ENCODE measurements at regions not wholly inside any gene's neighbourhood (a gene's known extent, or its start where the extent isn't known, plus 50 kb on each side); places are given as distances from the start of the nearest gene placed in this dataset.

DNA sequence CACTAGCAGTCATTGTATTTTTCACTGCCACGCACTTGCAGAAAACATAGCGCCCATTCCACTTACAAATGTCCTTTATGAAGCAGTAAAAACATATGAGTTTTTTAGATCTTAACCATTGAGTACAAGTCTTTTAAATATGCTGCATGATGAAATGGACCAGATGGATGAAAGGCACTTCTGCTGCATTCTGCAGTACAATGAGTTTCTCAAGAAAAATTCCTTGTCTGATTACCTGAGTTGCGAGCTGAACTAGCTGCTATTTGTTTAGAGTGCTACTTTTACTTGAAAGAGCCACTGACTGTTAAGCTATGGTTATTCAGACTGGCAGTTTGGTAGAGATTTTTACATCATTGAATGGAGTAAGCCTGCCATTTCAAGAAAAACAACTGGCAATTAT, 825.5 kb upstream of the ACVR2A start:
- H3K4me1 ChIP-seq: no peaks in the 10 kb centered on the region
- H3K27ac ChIP-seq: no peak overlapping the region
- intact Hi-C loops (cut with DNase I; ENCODE audit: low total_unique reads): no loop called here
- no peaks in the 10 kb centered on the region for H3K36me3 ChIP-seq (ENCODE audit: low read depth, missing control alignments)
- H3K27me3 ChIP-seq: no peaks in the 10 kb centered on the region
- TF ChIP-seq POLR2A (IDR thresholded peaks at IDR 0.05): no peak
- TF ChIP-seq, protein P1, sequence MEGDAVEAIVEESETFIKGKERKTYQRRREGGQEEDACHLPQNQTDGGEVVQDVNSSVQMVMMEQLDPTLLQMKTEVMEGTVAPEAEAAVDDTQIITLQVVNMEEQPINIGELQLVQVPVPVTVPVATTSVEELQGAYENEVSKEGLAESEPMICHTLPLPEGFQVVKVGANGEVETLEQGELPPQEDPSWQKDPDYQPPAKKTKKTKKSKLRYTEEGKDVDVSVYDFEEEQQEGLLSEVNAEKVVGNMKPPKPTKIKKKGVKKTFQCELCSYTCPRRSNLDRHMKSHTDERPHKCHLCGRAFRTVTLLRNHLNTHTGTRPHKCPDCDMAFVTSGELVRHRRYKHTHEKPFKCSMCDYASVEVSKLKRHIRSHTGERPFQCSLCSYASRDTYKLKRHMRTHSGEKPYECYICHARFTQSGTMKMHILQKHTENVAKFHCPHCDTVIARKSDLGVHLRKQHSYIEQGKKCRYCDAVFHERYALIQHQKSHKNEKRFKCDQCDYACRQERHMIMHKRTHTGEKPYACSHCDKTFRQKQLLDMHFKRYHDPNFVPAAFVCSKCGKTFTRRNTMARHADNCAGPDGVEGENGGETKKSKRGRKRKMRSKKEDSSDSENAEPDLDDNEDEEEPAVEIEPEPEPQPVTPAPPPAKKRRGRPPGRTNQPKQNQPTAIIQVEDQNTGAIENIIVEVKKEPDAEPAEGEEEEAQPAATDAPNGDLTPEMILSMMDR (IDR thresholded peaks at IDR 0.05): no peak
- DNase-seq: no peak
- no peak overlapping the region for H3K4me3 ChIP-seq
- no peaks in the 10 kb centered on the region for H3K9me3 ChIP-seq
- 92 to 97% methylated on average over 3 of the region's 3 CpGs for WGBS, 2 donors

DNA sequence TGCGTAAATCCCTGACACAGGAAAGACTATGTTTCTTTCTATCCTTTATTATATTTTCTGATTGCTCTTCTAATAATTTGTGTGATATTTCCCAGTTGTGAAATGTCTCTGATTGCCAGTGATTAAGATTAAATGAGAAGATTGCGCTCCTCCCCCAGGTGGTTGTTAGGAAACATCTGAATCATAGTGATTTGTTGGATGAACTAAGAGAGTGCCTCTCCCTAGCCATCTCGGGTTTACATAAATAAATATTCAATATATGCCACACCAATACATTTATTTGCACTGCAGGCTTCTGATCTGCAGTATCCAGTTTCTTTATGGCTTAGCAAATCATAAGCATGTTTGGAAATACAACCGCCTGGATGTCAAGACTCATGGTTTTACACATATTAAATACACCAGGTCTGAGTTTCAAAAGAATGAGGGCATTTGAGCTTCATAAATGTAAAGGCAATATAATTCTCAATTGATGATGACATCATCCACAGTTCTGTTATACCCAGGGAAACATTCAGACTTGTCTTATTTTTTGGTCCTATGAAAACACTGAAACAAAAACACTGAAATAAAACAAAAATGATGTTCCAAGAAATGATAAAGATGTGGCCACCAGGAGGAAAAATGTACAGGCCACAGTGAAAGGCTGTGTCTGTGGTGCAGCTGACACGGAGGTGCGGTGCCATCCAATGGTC, 826.7 kb upstream of the ACVR2A start:
- intact Hi-C loops (cut with DNase I; ENCODE audit: low total_unique reads): no loop called here
- no peaks in the 10 kb centered on the region for H3K4me1 ChIP-seq
- no peaks in the 10 kb centered on the region for H3K27me3 ChIP-seq
- no peak overlapping the region for H3K4me3 ChIP-seq
- no peak for DNase-seq
- TF ChIP-seq, protein P1 (IDR thresholded peaks at IDR 0.05): no peak
- no peak for TF ChIP-seq POLR2A (IDR thresholded peaks at IDR 0.05)
- H3K36me3 ChIP-seq (ENCODE audit: low read depth, missing control alignments): no peaks in the 10 kb centered on the region
- no peak overlapping the region for H3K27ac ChIP-seq
- H3K9me3 ChIP-seq: no peaks in the 10 kb centered on the region
- WGBS, 2 donors: 86% methylated on average over 6 of the region's 6 CpGs

DNA sequence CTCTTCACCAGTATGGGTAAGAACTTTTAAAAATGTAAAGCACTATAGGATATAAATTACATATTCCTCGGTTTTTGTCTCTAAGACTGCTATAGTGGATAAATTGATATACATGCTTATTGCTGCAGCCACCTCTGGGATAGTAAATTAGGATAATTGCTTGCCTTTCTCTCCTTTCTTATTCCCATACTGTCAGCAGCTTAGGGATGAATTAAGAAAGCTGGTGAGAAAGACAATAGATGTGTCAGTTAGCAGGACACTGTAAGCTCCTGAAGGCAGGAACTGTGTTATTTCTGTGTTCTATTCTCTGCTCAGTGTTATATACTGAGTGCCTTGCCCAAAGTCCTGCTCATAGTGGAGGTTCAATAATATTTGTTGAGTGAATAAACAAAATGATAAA, 828.6 kb upstream of the ACVR2A start:
- no peak for TF ChIP-seq POLR2A (IDR thresholded peaks at IDR 0.05)
- TF ChIP-seq, protein P1 (IDR thresholded peaks at IDR 0.05): no peak
- H3K27me3 ChIP-seq: no peaks in the 10 kb centered on the region
- H3K4me3 ChIP-seq: no peak overlapping the region
- H3K4me1 ChIP-seq: no peaks in the 10 kb centered on the region
- no peak overlapping the region for H3K27ac ChIP-seq
- no peaks in the 10 kb centered on the region for H3K36me3 ChIP-seq (ENCODE audit: low read depth, missing control alignments)
- intact Hi-C loops (cut with DNase I; ENCODE audit: low total_unique reads): no loop called here
- DNase-seq: no peak
- no peaks in the 10 kb centered on the region for H3K9me3 ChIP-seq
- WGBS, 2 donors: 85 to 88% methylated on average over 1 of the region's 1 CpG

DNA sequence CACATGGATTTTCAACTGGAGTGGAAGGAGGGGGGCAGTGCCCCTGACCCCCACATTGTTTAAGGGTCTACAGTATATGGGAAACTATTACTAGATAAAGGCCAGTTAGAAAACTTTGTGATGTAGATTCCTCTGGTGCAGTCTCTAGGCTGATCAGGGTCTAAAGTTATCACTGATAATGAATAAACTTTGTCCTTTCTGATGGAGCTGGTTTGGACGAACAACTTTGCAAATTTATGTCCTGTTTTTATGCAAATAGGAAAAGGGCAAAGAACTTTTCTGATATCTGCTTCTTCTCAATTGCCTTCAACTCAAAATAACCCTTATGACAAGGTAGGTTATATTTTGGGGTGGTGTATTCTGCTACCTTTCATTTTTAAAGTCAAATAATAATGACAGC, 829.2 kb upstream of the ACVR2A start:
- intact Hi-C loops (cut with DNase I; ENCODE audit: low total_unique reads): no loop called here
- H3K27me3 ChIP-seq: no peaks in the 10 kb centered on the region
- H3K36me3 ChIP-seq (ENCODE audit: low read depth, missing control alignments): no peaks in the 10 kb centered on the region
- no peak overlapping the region for H3K4me3 ChIP-seq
- 70 to 73% methylated on average over 1 of the region's 1 CpG for WGBS, 2 donors
- TF ChIP-seq, protein P1 (IDR thresholded peaks at IDR 0.05): no peak
- TF ChIP-seq POLR2A (IDR thresholded peaks at IDR 0.05): no peak
- no peak overlapping the region for H3K27ac ChIP-seq
- no peaks in the 10 kb centered on the region for H3K4me1 ChIP-seq
- DNase-seq: no peak
- H3K9me3 ChIP-seq: no peaks in the 10 kb centered on the region

DNA sequence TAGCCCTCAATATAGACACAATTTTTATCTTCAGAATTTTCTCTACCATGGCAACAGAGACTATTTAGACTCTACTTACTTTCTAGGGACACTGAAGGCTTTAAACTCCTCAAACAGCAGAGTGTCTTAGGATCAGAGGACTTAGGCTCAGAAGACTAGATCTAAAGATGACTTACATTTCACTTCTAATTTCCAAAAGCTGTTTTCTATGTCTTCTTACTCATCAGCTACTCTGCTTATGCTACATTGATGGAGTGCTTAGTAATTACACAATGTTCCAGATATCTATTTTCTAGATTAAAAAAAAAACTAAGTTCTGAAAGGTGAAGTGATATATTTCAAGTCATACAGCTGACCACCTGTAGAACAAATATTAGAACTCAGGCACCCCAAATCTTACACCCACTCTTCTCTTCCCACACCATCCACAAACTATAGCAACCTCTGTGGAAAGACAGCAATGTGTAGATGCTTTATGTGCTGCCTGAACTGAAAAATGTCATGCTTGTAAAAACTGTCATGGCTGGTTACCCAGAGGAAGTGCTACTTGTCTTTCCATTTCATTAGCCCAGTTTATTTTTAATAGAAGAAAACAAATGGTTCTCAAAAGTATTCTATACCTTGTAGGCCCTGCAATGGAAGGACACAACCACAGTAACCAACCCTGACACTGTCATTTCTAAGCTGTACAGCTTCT, 831.0 kb upstream of the ACVR2A start:
- no peak overlapping the region for H3K27ac ChIP-seq
- H3K36me3 ChIP-seq (ENCODE audit: low read depth, missing control alignments): no peaks in the 10 kb centered on the region
- intact Hi-C loops (cut with DNase I; ENCODE audit: low total_unique reads): no loop called here
- DNase-seq: no peak
- H3K27me3 ChIP-seq: no peaks in the 10 kb centered on the region
- no peaks in the 10 kb centered on the region for H3K4me1 ChIP-seq
- no peak for TF ChIP-seq POLR2A (IDR thresholded peaks at IDR 0.05)
- H3K9me3 ChIP-seq: no peaks in the 10 kb centered on the region
- no peak overlapping the region for H3K4me3 ChIP-seq

Data from testis (tissue), 2 donors.